HCT116 (cell line): ENCODE measurements at regions not wholly inside any gene's neighbourhood (a gene's known extent, or its start where the extent isn't known, plus 50 kb on each side); places are given as distances from the start of the nearest gene placed in this dataset.

ENCODE experiments used
- ATAC-seq: fragments of 200-7000 bp; cut with Tn5 transposase; 2 replicates; pipeline ENCODE4 v1.9.1; 2020; ENCODE audit warnings: mild to moderate bottlenecking, moderate library complexity
- BruUV-seq: library from RNA; stranded (reverse); fragments of 400-500 nt; replicated peaks from 2 replicates; lab custom pipeline; 2021; lab: Mats Ljungman, UMichigan
- CTCF ChIA-PET: fragments of 300-600 bp; sonication (Branson Sonifier 250); formaldehyde crosslinking; loops from one replicate; lab custom pipeline; 2021; ENCODE audit warnings: antibody characterized with exemption; lab: Charles Lee
- POLR2A ChIA-PET: fragments of 300-600, 350-600 bp; sonication (Branson Sonifier 250); formaldehyde crosslinking; loops from one replicate; lab custom pipeline; 2021; ENCODE audit warnings: antibody characterized with exemption; lab: Charles Lee
- RAD21 ChIA-PET, 2 experiments: fragments of 300-600 bp; sonication (Branson Sonifier 250); formaldehyde crosslinking; loops; one replicate each; lab custom pipeline; 2023; ENCODE audit warnings: low total read pairs in 2 of 2; ENCODE audit not compliant: uncharacterized antibody in 2 of 2, unreplicated experiment in 2 of 2, low non-redundant PET in 1 of 2; lab: Charles Lee
- DNase-seq: peaks from one replicate; pipeline ENCODE4 v3.0.0-alpha.2; 2010; ENCODE audit warnings: low read depth, low spot score
- H2AFZ ChIP-seq: fragments of 200-600 bp; shearing (Covaris generic), sonication (generic); 2 replicates; pipeline ENCODE4 v1.6.1; 2017; ENCODE audit warnings: low read depth, mixed run types, mixed read lengths, antibody characterized with exemption, low read length; ENCODE audit not compliant: poor library complexity, severe bottlenecking
- H3K27ac ChIP-seq: 2 replicates; pipeline ENCODE4 v1.5.1; 2012; ENCODE audit warnings: low read depth, low read length
- H3K27me3 ChIP-seq: fragments of 200-600 bp; sonication (generic); 2 replicates; pipeline ENCODE4 v1.6.1; 2016; ENCODE audit warnings: mixed run types, low read length, mixed read lengths; ENCODE audit not compliant: insufficient read depth
- H3K36me3 ChIP-seq, 2 experiments: fragments of 200-500 bp in 1 of 2; fragments of 200-600 bp in 1 of 2; sonication (Bioruptor generic) in 1 of 2; sonication (generic) in 1 of 2; 2 replicates each; pipeline versions ENCODE4 v1.5.1 to v1.6.1; 2014 to 2016; ENCODE audit warnings: low read length in 2 of 2, inconsistent platforms in 1 of 2, mixed read lengths in 1 of 2, mixed run types in 1 of 2; ENCODE audit not compliant: insufficient read depth in 2 of 2, control insufficient read depth in 1 of 2
- H3K4me1 ChIP-seq, 2 experiments: fragments of 200-600 bp in 1 of 2; sonication (generic) in 1 of 2; 2 replicates each; pipeline versions ENCODE4 v1.5.1 to v1.6.1; 2012 to 2017; ENCODE audit warnings: low read length in 2 of 2, inconsistent platforms in 1 of 2, mild to moderate bottlenecking in 1 of 2, mixed read lengths in 1 of 2, mixed run types in 1 of 2, moderate library complexity in 1 of 2; ENCODE audit not compliant: insufficient read depth in 2 of 2, control insufficient read depth in 1 of 2
- H3K4me2 ChIP-seq: fragments of 200-600 bp; sonication (generic); 2 replicates; pipeline ENCODE4 v1.6.1; 2017; ENCODE audit warnings: mixed run types, low read length, mixed read lengths
- H3K4me3 ChIP-seq, 2 experiments: fragments of 200-600 bp in 1 of 2; sonication (generic) in 1 of 2; replicated peaks in 1 of 2; 2 replicates each; pipeline ENCODE4 v1.5.1; 2011 to 2016; ENCODE audit warnings: low read length in 2 of 2, control low read depth in 1 of 2, low read depth in 1 of 2, mild to moderate bottlenecking in 1 of 2, mixed read lengths in 1 of 2, mixed run types in 1 of 2
- H3K79me2 ChIP-seq: fragments of 200-600 bp; sonication (generic); 2 replicates; pipeline ENCODE4 v1.6.1; 2017; ENCODE audit warnings: mild to moderate bottlenecking, mixed run types, low read length, moderate library complexity, mixed read lengths; ENCODE audit not compliant: insufficient read depth
- H3K9ac ChIP-seq: fragments of 200-600 bp; sonication (generic); 2 replicates; pipeline ENCODE4 v1.6.1; 2016; ENCODE audit warnings: low read length, mixed read lengths
- H3K9me2 ChIP-seq: fragments of 200-600 bp; sonication (generic), shearing (Covaris generic); 2 replicates; pipeline ENCODE4 v1.6.1; 2017; ENCODE audit warnings: mixed run types, mild to moderate bottlenecking, moderate library complexity; ENCODE audit not compliant: insufficient read depth
- H3K9me3 ChIP-seq, 2 experiments: fragments of 200-500 bp in 1 of 2; fragments of 200-600 bp in 1 of 2; sonication (Bioruptor generic) in 1 of 2; sonication (generic) in 1 of 2; 2 replicates each; pipeline ENCODE4 v1.6.1; 2014 to 2017; ENCODE audit warnings: low read length in 2 of 2, mixed read lengths in 2 of 2, inconsistent platforms in 1 of 2, low read depth in 1 of 2, mild to moderate bottlenecking in 1 of 2, mixed run types in 1 of 2, moderate library complexity in 1 of 2; ENCODE audit not compliant: control insufficient read depth in 1 of 2, insufficient read depth in 1 of 2
- H4K20me1 ChIP-seq: fragments of 200-600 bp; sonication (generic), shearing (Covaris generic); 2 replicates; pipeline ENCODE4 v1.6.1; 2017; ENCODE audit warnings: mixed run types, mild to moderate bottlenecking, moderate library complexity; ENCODE audit not compliant: insufficient read depth
- CBX3 ChIP-seq: IDR thresholded peaks from 2 replicates; pipeline ENCODE4 v1.6.1; 2012; ENCODE audit warnings: low read depth
- EGR1 ChIP-seq: IDR thresholded peaks from 2 replicates; pipeline ENCODE4 v1.6.1; 2012; ENCODE audit warnings: low read depth
- EZH2phosphoT487 ChIP-seq: fragments of 200-600 bp; IDR thresholded peaks from 2 replicates; pipeline ENCODE4 v1.6.1; 2018; ENCODE audit warnings: antibody characterized with exemption, borderline replicate concordance
- FOSL1 ChIP-seq: IDR thresholded peaks from 2 replicates; pipeline ENCODE4 v1.6.1; 2012; ENCODE audit warnings: low read depth
- JUND ChIP-seq: IDR thresholded peaks from 2 replicates; pipeline ENCODE4 v1.6.1; 2012
- POLR2A ChIP-seq: IDR thresholded peaks from 2 replicates; pipeline ENCODE4 v1.7.0; 2011; ENCODE audit warnings: borderline replicate concordance; ENCODE audit not compliant: insufficient read depth, insufficient read length; ENCODE audit errors: extremely low read depth
- RAD21 ChIP-seq: IDR thresholded peaks from 2 replicates; pipeline ENCODE4 v1.6.1; 2012; ENCODE audit warnings: low read depth, mild to moderate bottlenecking
- SRF ChIP-seq: IDR thresholded peaks from 2 replicates; pipeline ENCODE4 v1.6.1; 2012; ENCODE audit warnings: low read depth
- ZFX ChIP-seq: fragments of 450-650 bp; IDR thresholded peaks from 2 replicates; pipeline ENCODE4 v1.6.1; 2017
- ZNF274 ChIP-seq: fragments of 200-500 bp; sonication (Bioruptor generic); IDR thresholded peaks from 2 replicates; pipeline ENCODE4 v1.6.1; 2014; ENCODE audit warnings: mild to moderate bottlenecking, low read depth, low read length, inconsistent platforms
- intact Hi-C: fragments of 100-400 bp; cut with micrococcal nuclease; formaldehyde crosslinking; loops from 2 replicates; pipeline ENCODE4 v1.10.0; 2022
- TF ChIP-seq, protein P1 (sequence below), 3 experiments: fragments of 200-600 bp in 1 of 3; sonication (generic) in 1 of 3; IDR thresholded peaks in 2 of 3; conservative IDR thresholded peaks in 1 of 3; 2 replicates each; pipeline ENCODE4 v1.5.1; 2012 to 2017; ENCODE audit warnings: low read depth in 2 of 3, low read length in 2 of 3, antibody characterized with exemption in 1 of 3, borderline replicate concordance in 1 of 3, control low read depth in 1 of 3, mild to moderate bottlenecking in 1 of 3, mixed read lengths in 1 of 3, mixed run types in 1 of 3, moderate library complexity in 1 of 3; ENCODE audit not compliant: insufficient read depth in 1 of 3
- TF ChIP-seq, protein P2 (sequence below): IDR thresholded peaks from 2 replicates; pipeline ENCODE4 v1.6.1; 2011; ENCODE audit warnings: mild to moderate bottlenecking, low read length, moderate library complexity; ENCODE audit not compliant: insufficient replicate concordance; ENCODE audit errors: extremely low read depth

DNA sequence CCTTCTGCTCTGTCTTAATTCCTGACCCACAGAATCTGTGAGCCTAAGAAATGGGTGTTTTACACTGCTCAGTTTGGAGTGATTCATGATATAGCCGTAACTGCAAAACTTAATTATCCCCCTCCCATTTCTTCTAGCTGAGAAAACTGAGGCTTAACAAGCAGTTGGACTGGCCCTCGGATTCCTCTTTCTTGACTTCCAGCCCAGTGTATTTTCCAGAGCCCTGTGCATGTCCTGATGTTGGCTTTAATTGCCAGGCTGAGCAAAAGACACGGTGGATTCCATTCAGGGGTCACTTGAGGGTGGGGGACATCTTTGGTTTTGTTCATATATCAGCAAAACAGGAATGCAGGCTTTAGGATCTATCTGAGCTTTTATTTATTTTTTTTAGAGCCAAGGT is 489.8 kb downstream of the TYW1 start:
- H3K4me1 ChIP-seq: no peaks in the 10 kb centered on the region
- H4K20me1 ChIP-seq: no peaks in the 10 kb centered on the region
- no peak for DNase-seq
- ChIA-PET CTCF (no interaction called here), POLR2A (no interaction called here), RAD21 (no interaction called here)
- no peaks in the 10 kb centered on the region for H3K27me3 ChIP-seq
- intact Hi-C loops: no loop called here
- H3K79me2 ChIP-seq: no peaks in the 10 kb centered on the region
- no peaks in the 10 kb centered on the region for H3K9me3 ChIP-seq
- no peaks in the 10 kb centered on the region for H3K9me2 ChIP-seq
- H3K27ac ChIP-seq: no peak overlapping the region
- no peak overlapping the region for H3K9ac ChIP-seq
- no peak overlapping the region for H2AFZ ChIP-seq
- no peak overlapping the region for H3K4me3 ChIP-seq
- H3K4me2 ChIP-seq: no peak overlapping the region
- ATAC-seq: no peak
- TF ChIP-seq RAD21: no peak
- BruUV-seq: no TSS peak
- no peaks in the 10 kb centered on the region for H3K36me3 ChIP-seq

DNA sequence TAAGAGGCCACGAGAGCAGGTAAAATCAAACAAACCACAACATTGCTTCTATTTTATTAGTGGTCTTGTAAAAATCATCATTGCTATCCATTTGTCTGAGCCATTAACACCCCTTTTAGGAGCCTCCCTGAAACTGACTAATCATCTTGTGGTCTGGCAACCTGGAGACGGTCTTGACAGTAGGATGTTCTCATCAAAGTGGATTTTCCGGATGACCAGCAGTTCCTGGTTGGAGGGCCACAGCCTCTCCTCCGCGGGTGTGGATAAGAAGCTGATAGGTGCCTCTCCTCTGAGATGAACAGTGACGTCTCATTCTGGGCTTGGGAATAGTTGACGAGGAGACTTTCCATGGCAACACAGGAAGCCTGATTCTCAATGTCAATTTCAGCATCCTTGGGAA is 490.7 kb downstream of the TYW1 start:
- CTCF ChIA-PET: no interaction called here
- H2AFZ ChIP-seq: no peak overlapping the region
- POLR2A ChIA-PET: no interaction called here
- no peaks in the 10 kb centered on the region for H3K27me3 ChIP-seq
- intact Hi-C loops: no loop called here
- RAD21 ChIA-PET: no interaction called here
- H3K79me2 ChIP-seq: no peaks in the 10 kb centered on the region
- H4K20me1 ChIP-seq: no peaks in the 10 kb centered on the region
- H3K4me1 ChIP-seq: no peaks in the 10 kb centered on the region
- no peak overlapping the region for H3K4me2 ChIP-seq
- DNase-seq (no peak), ATAC-seq (no peak)
- no TSS peak for BruUV-seq
- no peaks in the 10 kb centered on the region for H3K36me3 ChIP-seq
- no peaks in the 10 kb centered on the region for H3K9me2 ChIP-seq
- TF ChIP-seq FOSL1: no peak
- TF ChIP-seq EZH2phosphoT487: no peak
- TF ChIP-seq EGR1: no peak
- TF ChIP-seq SRF: no peak
- no peak for TF ChIP-seq CBX3
- TF ChIP-seq RAD21: no peak
- TF ChIP-seq ZFX: no peak
- TF ChIP-seq POLR2A: no peak
- TF ChIP-seq, protein P1, sequence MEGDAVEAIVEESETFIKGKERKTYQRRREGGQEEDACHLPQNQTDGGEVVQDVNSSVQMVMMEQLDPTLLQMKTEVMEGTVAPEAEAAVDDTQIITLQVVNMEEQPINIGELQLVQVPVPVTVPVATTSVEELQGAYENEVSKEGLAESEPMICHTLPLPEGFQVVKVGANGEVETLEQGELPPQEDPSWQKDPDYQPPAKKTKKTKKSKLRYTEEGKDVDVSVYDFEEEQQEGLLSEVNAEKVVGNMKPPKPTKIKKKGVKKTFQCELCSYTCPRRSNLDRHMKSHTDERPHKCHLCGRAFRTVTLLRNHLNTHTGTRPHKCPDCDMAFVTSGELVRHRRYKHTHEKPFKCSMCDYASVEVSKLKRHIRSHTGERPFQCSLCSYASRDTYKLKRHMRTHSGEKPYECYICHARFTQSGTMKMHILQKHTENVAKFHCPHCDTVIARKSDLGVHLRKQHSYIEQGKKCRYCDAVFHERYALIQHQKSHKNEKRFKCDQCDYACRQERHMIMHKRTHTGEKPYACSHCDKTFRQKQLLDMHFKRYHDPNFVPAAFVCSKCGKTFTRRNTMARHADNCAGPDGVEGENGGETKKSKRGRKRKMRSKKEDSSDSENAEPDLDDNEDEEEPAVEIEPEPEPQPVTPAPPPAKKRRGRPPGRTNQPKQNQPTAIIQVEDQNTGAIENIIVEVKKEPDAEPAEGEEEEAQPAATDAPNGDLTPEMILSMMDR (IDR thresholded peaks at IDR 0.05 in 2 of 3, conservative IDR thresholded peaks at IDR 0.05 in 1 of 3; ENCODE audit: borderline replicate concordance in 1 of 3, insufficient read depth in 1 of 3, low read depth in 2 of 3, low read length in 2 of 3): no peak
- no peak for TF ChIP-seq JUND
- no peak for TF ChIP-seq ZNF274
- TF ChIP-seq, protein P2, sequence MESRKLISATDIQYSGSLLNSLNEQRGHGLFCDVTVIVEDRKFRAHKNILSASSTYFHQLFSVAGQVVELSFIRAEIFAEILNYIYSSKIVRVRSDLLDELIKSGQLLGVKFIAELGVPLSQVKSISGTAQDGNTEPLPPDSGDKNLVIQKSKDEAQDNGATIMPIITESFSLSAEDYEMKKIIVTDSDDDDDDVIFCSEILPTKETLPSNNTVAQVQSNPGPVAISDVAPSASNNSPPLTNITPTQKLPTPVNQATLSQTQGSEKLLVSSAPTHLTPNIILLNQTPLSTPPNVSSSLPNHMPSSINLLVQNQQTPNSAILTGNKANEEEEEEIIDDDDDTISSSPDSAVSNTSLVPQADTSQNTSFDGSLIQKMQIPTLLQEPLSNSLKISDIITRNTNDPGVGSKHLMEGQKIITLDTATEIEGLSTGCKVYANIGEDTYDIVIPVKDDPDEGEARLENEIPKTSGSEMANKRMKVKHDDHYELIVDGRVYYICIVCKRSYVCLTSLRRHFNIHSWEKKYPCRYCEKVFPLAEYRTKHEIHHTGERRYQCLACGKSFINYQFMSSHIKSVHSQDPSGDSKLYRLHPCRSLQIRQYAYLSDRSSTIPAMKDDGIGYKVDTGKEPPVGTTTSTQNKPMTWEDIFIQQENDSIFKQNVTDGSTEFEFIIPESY: no peak
- no peak overlapping the region for H3K27ac ChIP-seq
- no peak overlapping the region for H3K9ac ChIP-seq
- H3K9me3 ChIP-seq: no peaks in the 10 kb centered on the region
- H3K4me3 ChIP-seq: no peak overlapping the region
